Kidney (tissue), 13 donors: ENCODE measurements at regions not wholly inside any gene's neighbourhood (a gene's known extent, or its start where the extent isn't known, plus 50 kb on each side); places are given as distances from the start of the nearest gene placed in this dataset.

Experiments used
- DNase-seq, 5 donors: peaks; one replicate each; pipeline ENCODE4 v3.0.0-alpha.2; 2013 to 2020
- FAIRE-seq: peaks from 2 replicates; lab custom pipeline; 2012; peaks lifted over from hg19 to GRCh38; lab: Jason Lieb, UNC
- H3K27ac ChIP-seq, 2 donors: one replicate each; pipeline ENCODE4 v1.7.0; 2013; ENCODE audit warnings: low read depth in 2 of 2, low read length in 2 of 2, inconsistent platforms in 1 of 2
- H3K27me3 ChIP-seq: one replicate; pipeline ENCODE4 v1.7.1; 2013; ENCODE audit warnings: low read length, inconsistent platforms; ENCODE audit not compliant: control insufficient read depth, insufficient read depth
- H3K36me3 ChIP-seq, 3 donors: one replicate each; pipeline versions ENCODE4 v1.7.0 to v1.7.1; 2013; ENCODE audit warnings: low read length in 3 of 3, control low read depth in 1 of 3, inconsistent platforms in 1 of 3; ENCODE audit not compliant: insufficient read depth in 3 of 3, control insufficient read depth in 2 of 3
- H3K4me1 ChIP-seq, 3 donors: one replicate each; pipeline versions ENCODE4 v1.7.0 to v1.7.1; 2013; ENCODE audit warnings: low read length in 3 of 3, inconsistent platforms in 1 of 3, low read depth in 1 of 3; ENCODE audit not compliant: control insufficient read depth in 2 of 3, insufficient read depth in 2 of 3
- H3K4me3 ChIP-seq, 3 donors: one replicate each; pipeline versions ENCODE4 v1.7.0 to v1.8.1; 2013; ENCODE audit warnings: low read length in 3 of 3, control low read depth in 1 of 3, inconsistent platforms in 1 of 3
- H3K9ac ChIP-seq, 3 donors: one replicate each; pipeline versions ENCODE4 v1.7.0 to v1.7.1; 2013; ENCODE audit warnings: low read length in 3 of 3, control low read depth in 1 of 3, inconsistent platforms in 1 of 3
- H3K9me3 ChIP-seq, 3 donors: one replicate each; pipeline versions ENCODE4 v1.7.0 to v1.7.1; 2013; ENCODE audit warnings: low read length in 3 of 3, control low read depth in 1 of 3, inconsistent platforms in 1 of 3; ENCODE audit not compliant: control insufficient read depth in 2 of 3, insufficient read depth in 1 of 3
- CTCF ChIP-seq: IDR thresholded peaks from 3 replicates; pipeline ENCODE4 v1.5.1; 2012; ENCODE audit warnings: mild to moderate bottlenecking, moderate library complexity, borderline replicate concordance; ENCODE audit not compliant: insufficient read depth; ENCODE audit errors: extremely low read depth
- intact Hi-C: fragments of 100-400 bp; cut with DNase I; formaldehyde crosslinking; loops from one replicate; pipeline ENCODE4 v1.11.1; 2022
- donor health status: control.
- donor health status: control.
- donor health status: control.
- donor health status: control.
- donor health status: control.
- donor health status: DM: yes; HTN: yes; CAD: no.
- donor health status: Normal renal cell carcinoma (clear cell type).

- H3K4me3 ChIP-seq, result no peak overlapping the region
- FAIRE-seq (no peak), DNase-seq (no peak)
- no peaks in the 10 kb centered on the region for H3K36me3 ChIP-seq
- intact Hi-C loops, result no loop called here
- no peaks in the 10 kb centered on the region for H3K9me3 ChIP-seq
- H3K4me1 ChIP-seq, result no peaks in the 10 kb centered on the region
- TF ChIP-seq CTCF, result no peak
- no peak overlapping the region for H3K9ac ChIP-seq
- no peak overlapping the region for H3K27ac ChIP-seq
- H3K27me3 ChIP-seq, result no peaks in the 10 kb centered on the region
These were observed 407.3 kb upstream of the SGCG start for GRCh38 chr13:22773465-22773864.

- Histone ChIP-seq H3K9me3 (no peaks in the 10 kb centered on the region), H3K4me1 (no peaks in the 10 kb centered on the region), H3K36me3 (no peaks in the 10 kb centered on the region), H3K9ac (no peak overlapping the region), H3K4me3 (no peak overlapping the region), H3K27ac (no peak overlapping the region), H3K27me3 (no peaks in the 10 kb centered on the region)
- intact Hi-C loops, result no loop called here
- DNase-seq (no peak), FAIRE-seq (no peak)
- no peak for TF ChIP-seq CTCF
These were observed 404.2 kb upstream of the SGCG start for GRCh38 chr13:22776394-22777186.

- Histone ChIP-seq H3K9ac (no peak overlapping the region), H3K4me1 (no peaks in the 10 kb centered on the region), H3K36me3 (no peaks in the 10 kb centered on the region), H3K27ac (no peak overlapping the region), H3K9me3 (no peaks in the 10 kb centered on the region), H3K27me3 (no peaks in the 10 kb centered on the region), H3K4me3 (no peak overlapping the region)
- intact Hi-C loops, result no loop called here
- DNase-seq (no peak), FAIRE-seq (no peak)
- TF ChIP-seq CTCF, result no peak
These were observed 403.6 kb upstream of the SGCG start for GRCh38 chr13:22777207-22777606.
